Neural progenitor cell (in vitro differentiated cells): ENCODE measurements at regions not wholly inside any gene's neighbourhood (a gene's known extent, or its start where the extent isn't known, plus 50 kb on each side); places are given as distances from the start of the nearest gene placed in this dataset.

Experiments
- DNase-seq: peaks from one replicate; pipeline ENCODE4 v3.0.0-alpha.2; 2016; ENCODE audit warnings: low spot score
- H2AFZ ChIP-seq: fragments of 200-600 bp; sonication (generic); replicated peaks from 2 replicates; pipeline ENCODE4 v1.6.1; 2016; ENCODE audit warnings: antibody characterized with exemption
- H3F3A ChIP-seq: fragments of 200-600 bp; sonication (generic); 2 replicates; pipeline ENCODE4 v1.6.1; 2016; ENCODE audit warnings: antibody characterized with exemption, low read depth
- H3K27ac ChIP-seq: fragments of 200-600 bp; sonication (generic); 2 replicates; pipeline ENCODE4 v1.5.1; 2016; ENCODE audit warnings: mild to moderate bottlenecking
- H3K27me3 ChIP-seq: fragments of 200-600 bp; sonication (generic); 2 replicates; pipeline ENCODE4 v1.6.1; 2016; ENCODE audit warnings: mild to moderate bottlenecking, moderate library complexity
- H3K36me3 ChIP-seq: fragments of 200-600 bp; sonication (generic); 2 replicates; pipeline ENCODE4 v1.5.1; 2016
- H3K4me1 ChIP-seq: fragments of 200-600 bp; sonication (generic); 2 replicates; pipeline ENCODE4 v1.6.1; 2016; ENCODE audit warnings: mixed run types
- H3K4me2 ChIP-seq: fragments of 200-600 bp; sonication (generic); 2 replicates; pipeline ENCODE4 v1.6.1; 2016
- H3K4me3 ChIP-seq: fragments of 200-600 bp; sonication (generic); 2 replicates; pipeline ENCODE4 v1.5.1; 2016
- H3K79me2 ChIP-seq: fragments of 200-600 bp; sonication (generic); 2 replicates; pipeline ENCODE4 v1.6.1; 2016; ENCODE audit warnings: low read depth
- H3K9ac ChIP-seq: fragments of 200-600 bp; sonication (generic); 2 replicates; pipeline ENCODE4 v1.6.1; 2016
- H3K9me3 ChIP-seq: fragments of 200-600 bp; sonication (generic); 2 replicates; pipeline ENCODE4 v1.5.1; 2016; ENCODE audit warnings: low read depth
- H4K20me1 ChIP-seq: fragments of 200-600 bp; sonication (generic); 2 replicates; pipeline ENCODE4 v1.6.1; 2016; ENCODE audit warnings: low read depth
- H3K27ac Mint-ChIP-seq: 3 replicates; pipeline ENCODE4 v1.8.0; 2021; ENCODE audit warnings: mixed read lengths
- H3K27me3 Mint-ChIP-seq: 2 replicates; pipeline ENCODE4 v1.8.0; 2022; ENCODE audit warnings: low read depth, mild to moderate bottlenecking, inconsistent platforms, moderate library complexity, mixed read lengths; ENCODE audit not compliant: insufficient read depth
- H3K36me3 Mint-ChIP-seq: 3 replicates; pipeline ENCODE4 v1.8.0; 2021; ENCODE audit warnings: mixed read lengths
- H3K4me1 Mint-ChIP-seq: 3 replicates; pipeline ENCODE4 v1.8.0; 2021; ENCODE audit warnings: mixed read lengths
- H3K4me3 Mint-ChIP-seq: 3 replicates; pipeline ENCODE4 v1.8.0; 2021; ENCODE audit warnings: mild to moderate bottlenecking, moderate library complexity, mixed read lengths
- H3K9me3 Mint-ChIP-seq: 3 replicates; pipeline ENCODE4 v1.8.0; 2020; ENCODE audit warnings: mixed read lengths
- EZH2 ChIP-seq: fragments of 200-600 bp; sonication (generic); IDR thresholded peaks from 2 replicates; pipeline ENCODE4 v1.6.1; 2017; ENCODE audit warnings: antibody characterized with exemption, mild to moderate bottlenecking, moderate library complexity
- EZH2phosphoT487 ChIP-seq: fragments of 200-600 bp; sonication (generic); IDR thresholded peaks from 2 replicates; pipeline ENCODE4 v1.6.1; 2017; ENCODE audit warnings: antibody characterized with exemption
- TF ChIP-seq, protein P1 (sequence below): fragments of 200-600 bp; sonication (generic); IDR thresholded peaks from 2 replicates; pipeline ENCODE4 v1.5.1; 2017; ENCODE audit warnings: antibody characterized with exemption, mild to moderate bottlenecking

DNA sequence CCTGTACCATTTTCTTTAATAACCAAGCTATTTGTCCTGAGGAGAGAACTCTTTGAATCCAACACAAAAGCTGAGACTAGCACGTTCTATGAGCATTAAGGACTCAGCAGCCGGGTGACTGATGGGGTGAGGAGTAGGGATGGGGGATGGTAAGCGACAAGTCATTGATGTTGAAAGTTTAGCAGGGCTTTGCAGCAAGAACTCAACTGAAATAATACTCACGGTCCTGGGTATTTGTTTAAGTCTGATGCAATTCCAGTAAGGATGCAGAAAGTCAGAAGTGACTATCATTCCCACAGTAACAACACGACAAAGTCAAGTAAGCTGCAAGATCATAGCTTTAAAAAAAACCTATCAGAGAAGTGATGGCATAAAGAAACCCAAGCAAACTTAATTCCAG, 131.1 kb downstream of the ACTL7B start:
- H2AFZ ChIP-seq = no peak overlapping the region
- Mint-ChIP-seq H3K9me3 (no peaks in the 10 kb centered on the region), H3K27ac (no peak overlapping the region), H3K4me3 (no peak overlapping the region), H3K36me3 (no peaks in the 10 kb centered on the region), H3K27me3 (peaks cover 4% of the 10 kb centered on the region), H3K4me1 (no peaks in the 10 kb centered on the region)
- no peaks in the 10 kb centered on the region for H3K79me2 ChIP-seq
- no peak overlapping the region for H3K9ac ChIP-seq
- H3K4me1 ChIP-seq = no peaks in the 10 kb centered on the region
- H3K27ac ChIP-seq = no peak overlapping the region
- H4K20me1 ChIP-seq = no peaks in the 10 kb centered on the region
- no peak overlapping the region for H3K4me3 ChIP-seq
- no peaks in the 10 kb centered on the region for H3K36me3 ChIP-seq
- no peak for DNase-seq
- no peaks in the 10 kb centered on the region for H3K9me3 ChIP-seq
- no peaks in the 10 kb centered on the region for H3K27me3 ChIP-seq
- TF ChIP-seq, protein P1, sequence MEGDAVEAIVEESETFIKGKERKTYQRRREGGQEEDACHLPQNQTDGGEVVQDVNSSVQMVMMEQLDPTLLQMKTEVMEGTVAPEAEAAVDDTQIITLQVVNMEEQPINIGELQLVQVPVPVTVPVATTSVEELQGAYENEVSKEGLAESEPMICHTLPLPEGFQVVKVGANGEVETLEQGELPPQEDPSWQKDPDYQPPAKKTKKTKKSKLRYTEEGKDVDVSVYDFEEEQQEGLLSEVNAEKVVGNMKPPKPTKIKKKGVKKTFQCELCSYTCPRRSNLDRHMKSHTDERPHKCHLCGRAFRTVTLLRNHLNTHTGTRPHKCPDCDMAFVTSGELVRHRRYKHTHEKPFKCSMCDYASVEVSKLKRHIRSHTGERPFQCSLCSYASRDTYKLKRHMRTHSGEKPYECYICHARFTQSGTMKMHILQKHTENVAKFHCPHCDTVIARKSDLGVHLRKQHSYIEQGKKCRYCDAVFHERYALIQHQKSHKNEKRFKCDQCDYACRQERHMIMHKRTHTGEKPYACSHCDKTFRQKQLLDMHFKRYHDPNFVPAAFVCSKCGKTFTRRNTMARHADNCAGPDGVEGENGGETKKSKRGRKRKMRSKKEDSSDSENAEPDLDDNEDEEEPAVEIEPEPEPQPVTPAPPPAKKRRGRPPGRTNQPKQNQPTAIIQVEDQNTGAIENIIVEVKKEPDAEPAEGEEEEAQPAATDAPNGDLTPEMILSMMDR = no peak
- TF ChIP-seq EZH2phosphoT487 (no peak), EZH2 (no peak)
- no peaks in the 10 kb centered on the region for H3F3A ChIP-seq
- H3K4me2 ChIP-seq = no peak overlapping the region

DNA sequence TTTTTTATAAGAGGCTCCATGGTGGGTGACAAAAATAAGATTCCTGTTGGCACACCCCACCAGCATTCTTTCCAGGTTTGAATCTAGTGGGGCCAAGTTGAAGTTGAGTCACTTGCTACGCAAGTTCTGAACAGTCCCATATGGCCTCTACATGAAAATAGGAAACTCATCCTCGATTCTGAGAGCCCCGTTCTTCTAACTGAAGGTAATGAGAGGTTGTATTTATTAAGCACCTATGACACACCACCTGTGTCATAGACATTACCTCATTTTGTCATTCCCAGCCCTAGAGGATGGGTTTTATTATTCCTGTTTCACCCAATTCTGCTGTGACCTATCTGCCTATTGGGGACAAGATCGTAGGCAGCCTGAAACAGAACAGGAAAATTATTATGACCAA, 131.7 kb downstream of the ACTL7B start:
- no peaks in the 10 kb centered on the region for H4K20me1 ChIP-seq
- no peak overlapping the region for H2AFZ ChIP-seq
- DNase-seq = no peak
- H3K79me2 ChIP-seq = no peaks in the 10 kb centered on the region
- H3F3A ChIP-seq = no peaks in the 10 kb centered on the region
- no peaks in the 10 kb centered on the region for H3K36me3 ChIP-seq
- Mint-ChIP-seq H3K27me3 (peaks cover 4% of the 10 kb centered on the region), H3K27ac (no peak overlapping the region), H3K4me1 (no peaks in the 10 kb centered on the region), H3K9me3 (no peaks in the 10 kb centered on the region), H3K36me3 (no peaks in the 10 kb centered on the region), H3K4me3 (no peak overlapping the region)
- no peak overlapping the region for H3K4me3 ChIP-seq
- H3K9ac ChIP-seq = no peak overlapping the region
- H3K27ac ChIP-seq = no peak overlapping the region
- no peaks in the 10 kb centered on the region for H3K4me1 ChIP-seq
- no peaks in the 10 kb centered on the region for H3K27me3 ChIP-seq
- TF ChIP-seq EZH2 = no peak
- TF ChIP-seq EZH2phosphoT487 = no peak
- TF ChIP-seq, protein P1 = no peak
- H3K4me2 ChIP-seq = no peak overlapping the region
- H3K9me3 ChIP-seq = no peaks in the 10 kb centered on the region

DNA sequence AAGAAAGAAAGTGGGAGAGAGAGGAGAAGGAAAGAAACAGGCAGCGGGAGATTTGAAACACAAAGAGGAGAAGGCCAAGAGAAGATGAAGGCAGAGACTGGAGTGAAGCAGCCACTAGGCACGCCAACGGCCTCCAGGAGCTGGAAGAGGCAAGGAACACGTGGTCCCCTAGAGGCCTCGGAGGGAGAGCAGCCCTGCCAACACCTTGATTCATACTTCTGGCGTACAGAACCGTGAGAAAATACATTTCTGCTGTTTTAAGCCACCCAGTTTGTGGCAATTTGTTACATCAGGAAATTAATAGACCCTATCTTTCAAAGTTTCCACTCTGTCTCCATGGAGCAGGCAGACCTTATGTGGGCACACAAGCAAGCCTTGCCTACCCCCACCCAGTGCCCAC, 133.4 kb downstream of the ACTL7B start:
- Histone ChIP-seq H3K79me2 (no peaks in the 10 kb centered on the region), H3K9ac (no peak overlapping the region), H3K27me3 (no peaks in the 10 kb centered on the region), H4K20me1 (no peaks in the 10 kb centered on the region), H3F3A (no peaks in the 10 kb centered on the region), H3K36me3 (no peaks in the 10 kb centered on the region), H3K4me1 (no peaks in the 10 kb centered on the region), H3K4me2 (no peak overlapping the region), H3K27ac (no peak overlapping the region), H2AFZ (no peak overlapping the region), H3K9me3 (no peaks in the 10 kb centered on the region), H3K4me3 (no peak overlapping the region)
- no peak for DNase-seq
- TF ChIP-seq EZH2 = no peak
- TF ChIP-seq, protein P1 = no peak
- no peak for TF ChIP-seq EZH2phosphoT487
- Mint-ChIP-seq H3K27me3 (no peaks in the 10 kb centered on the region), H3K4me1 (no peaks in the 10 kb centered on the region), H3K4me3 (no peak overlapping the region), H3K9me3 (peaks cover 4% of the 10 kb centered on the region), H3K27ac (no peak overlapping the region), H3K36me3 (no peaks in the 10 kb centered on the region)

DNA sequence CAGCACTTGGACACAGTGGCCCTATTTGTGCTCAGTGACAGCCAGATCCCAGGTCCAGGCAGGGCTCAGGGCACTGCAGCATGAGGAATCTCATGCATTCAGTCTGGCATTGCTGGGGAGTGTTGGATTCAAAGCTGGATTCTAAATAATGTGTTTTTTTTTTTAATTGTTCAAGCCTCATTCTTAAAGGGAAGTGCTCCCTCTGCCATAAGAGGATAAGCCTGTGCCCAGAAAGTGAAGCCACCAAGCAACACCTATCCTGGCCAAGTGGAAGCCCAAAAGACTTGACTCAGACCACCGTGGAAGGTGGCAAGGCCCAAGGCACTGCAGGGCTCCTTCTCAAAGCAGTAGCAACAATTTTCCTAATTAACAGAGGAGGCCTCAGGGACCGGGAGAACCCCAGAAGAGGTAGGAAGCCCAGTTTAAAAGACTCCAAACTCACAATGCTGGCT, 135.6 kb downstream of the ACTL7B start:
- Histone ChIP-seq H3K4me1 (no peaks in the 10 kb centered on the region), H3K36me3 (no peaks in the 10 kb centered on the region), H3K27me3 (no peaks in the 10 kb centered on the region), H2AFZ (no peak overlapping the region), H3K4me2 (no peak overlapping the region), H3K27ac (no peak overlapping the region), H3K9me3 (no peaks in the 10 kb centered on the region), H3K4me3 (no peak overlapping the region), H3K79me2 (no peaks in the 10 kb centered on the region), H4K20me1 (no peaks in the 10 kb centered on the region), H3F3A (no peaks in the 10 kb centered on the region), H3K9ac (no peak overlapping the region)
- H3K4me1 Mint-ChIP-seq = no peaks in the 10 kb centered on the region
- DNase-seq = no peak
- no peak for TF ChIP-seq EZH2
- no peak overlapping the region for H3K4me3 Mint-ChIP-seq
- no peaks in the 10 kb centered on the region for H3K27me3 Mint-ChIP-seq
- H3K27ac Mint-ChIP-seq = no peak overlapping the region
- H3K36me3 Mint-ChIP-seq = no peaks in the 10 kb centered on the region
- H3K9me3 Mint-ChIP-seq = peaks cover 15% of the 10 kb centered on the region
